ENCODE measurements at regions not wholly inside any gene's neighbourhood (a gene's known extent, or its start where the extent isn't known, plus 50 kb on each side); places are given as distances from the start of the nearest gene placed in this dataset.

GRCh38 chr17:34715504-34715903 is 136.1 kb downstream of the TMEM132E start:
- Histone ChIP-seq H3K9me3 (no peaks in the 10 kb centered on the region), H3K4me1 (ENCODE audit: low read depth) (no peaks in the 10 kb centered on the region), H3K36me3 (ENCODE audit: low read depth) (no peaks in the 10 kb centered on the region), H3K4me3 (no peak overlapping the region)
- intact Hi-C loops (cut with DNase I, micrococcal nuclease): no loop called here
- TF ChIP-seq, protein P1, sequence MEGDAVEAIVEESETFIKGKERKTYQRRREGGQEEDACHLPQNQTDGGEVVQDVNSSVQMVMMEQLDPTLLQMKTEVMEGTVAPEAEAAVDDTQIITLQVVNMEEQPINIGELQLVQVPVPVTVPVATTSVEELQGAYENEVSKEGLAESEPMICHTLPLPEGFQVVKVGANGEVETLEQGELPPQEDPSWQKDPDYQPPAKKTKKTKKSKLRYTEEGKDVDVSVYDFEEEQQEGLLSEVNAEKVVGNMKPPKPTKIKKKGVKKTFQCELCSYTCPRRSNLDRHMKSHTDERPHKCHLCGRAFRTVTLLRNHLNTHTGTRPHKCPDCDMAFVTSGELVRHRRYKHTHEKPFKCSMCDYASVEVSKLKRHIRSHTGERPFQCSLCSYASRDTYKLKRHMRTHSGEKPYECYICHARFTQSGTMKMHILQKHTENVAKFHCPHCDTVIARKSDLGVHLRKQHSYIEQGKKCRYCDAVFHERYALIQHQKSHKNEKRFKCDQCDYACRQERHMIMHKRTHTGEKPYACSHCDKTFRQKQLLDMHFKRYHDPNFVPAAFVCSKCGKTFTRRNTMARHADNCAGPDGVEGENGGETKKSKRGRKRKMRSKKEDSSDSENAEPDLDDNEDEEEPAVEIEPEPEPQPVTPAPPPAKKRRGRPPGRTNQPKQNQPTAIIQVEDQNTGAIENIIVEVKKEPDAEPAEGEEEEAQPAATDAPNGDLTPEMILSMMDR (IDR thresholded peaks at IDR 0.05): no peak
- no peak for ATAC-seq
- no peak for DNase-seq

GRCh38 chr17:34714475-34715410 is 135.4 kb downstream of the TMEM132E start:
- H3K9me3 ChIP-seq: no peaks in the 10 kb centered on the region
- ATAC-seq: no peak
- H3K4me3 ChIP-seq: no peak overlapping the region
- no peaks in the 10 kb centered on the region for H3K36me3 ChIP-seq (ENCODE audit: low read depth)
- H3K4me1 ChIP-seq (ENCODE audit: low read depth): no peaks in the 10 kb centered on the region
- intact Hi-C loops (cut with DNase I, micrococcal nuclease): no loop called here
- DNase-seq: no peak
- TF ChIP-seq, protein P1 (IDR thresholded peaks at IDR 0.05): no peak

DNA sequence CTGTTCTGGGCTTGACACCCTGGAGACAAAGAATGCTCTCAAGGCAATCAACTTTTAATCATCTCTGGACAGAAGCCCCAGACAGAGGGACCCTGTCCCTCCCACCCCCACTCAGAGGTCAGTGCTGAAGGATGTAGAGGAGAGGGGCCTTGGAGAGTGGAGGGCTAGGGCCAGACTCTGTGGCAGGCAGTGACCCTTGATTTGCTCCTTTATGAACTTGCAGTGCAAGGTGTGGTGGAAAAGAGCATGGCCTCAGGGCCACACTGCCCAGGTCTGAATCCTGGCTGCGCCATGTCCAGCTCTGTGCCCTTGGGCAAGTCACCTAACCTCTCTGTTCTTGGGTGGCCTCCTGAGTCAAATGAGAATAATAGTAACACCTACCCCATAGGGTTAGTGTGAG is 134.3 kb downstream of the TMEM132E start:
- ATAC-seq: no peak
- TF ChIP-seq, protein P1 (IDR thresholded peaks at IDR 0.05): no peak

GRCh38 chr17:34712481-34713195 is 133.3 kb downstream of the TMEM132E start:
- Histone ChIP-seq H3K9me3 (no peaks in the 10 kb centered on the region), H3K36me3 (ENCODE audit: low read depth) (no peaks in the 10 kb centered on the region), H3K4me1 (ENCODE audit: low read depth) (no peaks in the 10 kb centered on the region), H3K4me3 (no peak overlapping the region)
- ATAC-seq (no peak), DNase-seq (no peak)
- TF ChIP-seq, protein P1 (IDR thresholded peaks at IDR 0.05): no peak
- intact Hi-C loops (cut with DNase I, micrococcal nuclease): no loop called here

More for the DNA sequence above, 134.3 kb downstream of the TMEM132E start:
- Histone ChIP-seq H3K9me3 (no peaks in the 10 kb centered on the region), H3K4me3 (no peak overlapping the region), H3K36me3 (ENCODE audit: low read depth) (no peaks in the 10 kb centered on the region), H3K4me1 (ENCODE audit: low read depth) (no peaks in the 10 kb centered on the region)
- DNase-seq: no peak
- intact Hi-C loops (cut with DNase I, micrococcal nuclease): no loop called here

GRCh38 chr17:34711646-34712045 is 132.3 kb downstream of the TMEM132E start:
- no peak for ATAC-seq

More at GRCh38 chr17:34711646-34712045, 132.3 kb downstream of the TMEM132E start:
- no peaks in the 10 kb centered on the region for H3K9me3 ChIP-seq
- H3K36me3 ChIP-seq (ENCODE audit: low read depth): no peaks in the 10 kb centered on the region
- TF ChIP-seq, protein P1 (IDR thresholded peaks at IDR 0.05): no peak
- no peaks in the 10 kb centered on the region for H3K4me1 ChIP-seq (ENCODE audit: low read depth)
- intact Hi-C loops (cut with DNase I, micrococcal nuclease): no loop called here
- H3K4me3 ChIP-seq: no peak overlapping the region
- no peak for DNase-seq
